Transverse colon (tissue), 3 donors: ENCODE measurements at regions not wholly inside any gene's neighbourhood (a gene's known extent, or its start where the extent isn't known, plus 50 kb on each side); places are given as distances from the start of the nearest gene placed in this dataset.

Experiments
- CTCF ChIP-seq, 5 experiments: fragments of 200-600 bp in 3 of 5; fragments of 450-650 bp in 2 of 5; sonication (generic) in 3 of 5; IDR thresholded peaks; 1 replicate in 2 of 5; 2 replicates in 3 of 5; pipeline ENCODE4 v1.5.1; 2016 to 2017; ENCODE audit warnings: antibody characterized with exemption in 5 of 5, inconsistent platforms in 3 of 5, mild to moderate bottlenecking in 2 of 5, moderate library complexity in 1 of 5
- EP300 ChIP-seq: sonication (generic); formaldehyde crosslinking; IDR thresholded peaks from one replicate; pipeline ENCODE4 v1.6.1; 2017; ENCODE audit warnings: antibody characterized with exemption, low read depth

DNA sequence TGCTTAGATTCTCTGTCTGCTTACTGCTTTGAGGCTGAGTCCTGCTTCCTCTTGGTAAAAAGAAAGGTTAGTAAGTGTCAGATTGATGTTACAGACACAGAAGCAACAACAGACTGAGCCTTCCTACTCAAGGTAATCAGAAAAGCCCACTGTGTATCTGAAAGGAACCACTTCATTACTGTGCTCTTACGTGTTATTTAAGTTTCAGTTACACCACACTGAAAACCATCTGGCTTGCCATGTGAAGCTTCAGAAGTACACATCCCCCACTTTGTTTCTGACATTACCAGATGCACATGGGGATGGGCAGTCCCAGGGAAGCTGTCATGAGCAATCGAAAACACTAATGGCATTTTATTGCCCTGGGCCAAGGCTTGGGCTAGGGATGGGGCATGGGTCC is 1290.1 kb downstream of the AACS start:
- TF ChIP-seq EP300 (no peak), CTCF (IDR thresholded peaks at IDR 0.05) (no peak)
